Embryonic facial prominence (tissue), 1 donor: ENCODE measurements at regions not wholly inside any gene's neighbourhood (a gene's known extent, or its start where the extent isn't known, plus 50 kb on each side); places are given as distances from the start of the nearest gene placed in this dataset.

Experiments used
- DNase-seq: peaks from one replicate; pipeline ENCODE4 v3.0.0-alpha.2; 2016; ENCODE audit errors: extremely low spot score

- no peak for DNase-seq
Measured at GRCh38 chr2:106572541-106573450, 85.6 kb downstream of the CD8B2 start.

GRCh38 chr2:106573773-106574172 is 86.6 kb downstream of the CD8B2 start:
- no peak for DNase-seq

GRCh38 chr2:106575955-106576354 is 88.8 kb downstream of the CD8B2 start:
- no peak for DNase-seq

- DNase-seq, result no peak
Measured at GRCh38 chr2:106577255-106577651, 90.1 kb downstream of the CD8B2 start.

- no peak for DNase-seq
Measured at GRCh38 chr2:106579750-106580197, 92.6 kb downstream of the CD8B2 start.

- no peak for DNase-seq
Measured at GRCh38 chr2:106580241-106580640, 93.1 kb downstream of the CD8B2 start.

GRCh38 chr2:106581328-106581727 is 94.2 kb downstream of the CD8B2 start:
- no peak for DNase-seq

GRCh38 chr2:106581755-106582147 is 94.6 kb downstream of the CD8B2 start:
- DNase-seq, result no peak

GRCh38 chr2:106582148-106583143 is 95.3 kb downstream of the CD8B2 start:
- peak; percentile 85 for DNase-seq

GRCh38 chr2:106584304-106584954 is 97.3 kb downstream of the CD8B2 start:
- no peak for DNase-seq

- no peak for DNase-seq
Measured at GRCh38 chr2:106596844-106597243, 109.7 kb downstream of the CD8B2 start.

- no peak for DNase-seq
Measured at GRCh38 chr2:106599540-106599939, 112.4 kb downstream of the CD8B2 start.

- no peak for DNase-seq
Measured at GRCh38 chr2:106602042-106602441, 114.9 kb downstream of the CD8B2 start.

- no peak for DNase-seq
Measured at GRCh38 chr2:106606652-106607051, 119.5 kb downstream of the CD8B2 start.

GRCh38 chr2:106607371-106607770 is 120.2 kb downstream of the CD8B2 start:
- DNase-seq, result no peak

GRCh38 chr2:106609780-106610179 is 122.6 kb downstream of the CD8B2 start:
- no peak for DNase-seq

GRCh38 chr2:106614511-106615291 is 127.5 kb downstream of the CD8B2 start:
- DNase-seq, result no peak

- DNase-seq, result no peak
Measured at GRCh38 chr2:106618614-106619013, 131.4 kb downstream of the CD8B2 start.

- DNase-seq, result no peak
Measured at GRCh38 chr2:106623456-106623855, 136.3 kb downstream of the CD8B2 start.

- DNase-seq, result no peak
Measured at GRCh38 chr2:106624787-106625380, 137.7 kb downstream of the CD8B2 start.

- DNase-seq, result no peak
Measured at GRCh38 chr2:106628377-106628776, 141.2 kb downstream of the CD8B2 start.
